RWPE1 (cell line): ENCODE measurements at regions not wholly inside any gene's neighbourhood (a gene's known extent, or its start where the extent isn't known, plus 50 kb on each side); places are given as distances from the start of the nearest gene placed in this dataset.

ENCODE experiments used
- CTCF ChIA-PET: fragments of 350-600 bp; sonication (Branson Sonifier 250); formaldehyde crosslinking; extraction: SDS; loops from one replicate; lab custom pipeline; 2021; lab: Yijun Ruan, JAX
- POLR2A ChIA-PET: fragments of 400-600 bp; formaldehyde crosslinking; extraction: SDS; loops from one replicate; lab custom pipeline; 2020; ENCODE audit warnings: antibody characterized with exemption; ENCODE audit not compliant: low non-redundant PET; lab: Yijun Ruan, JAX
- DNase-seq: peaks from one replicate; pipeline ENCODE4 v3.0.0; 2012; ENCODE audit warnings: low spot score
- H3K27ac ChIP-seq: fragments of 450-650 bp; 2 replicates; pipeline ENCODE4 v1.5.1; 2017
- CTCF ChIP-seq: fragments of 450-650 bp; conservative IDR thresholded peaks from 2 replicates; pipeline ENCODE4 v1.5.1; 2017; ENCODE audit warnings: low read depth, mild to moderate bottlenecking

DNA sequence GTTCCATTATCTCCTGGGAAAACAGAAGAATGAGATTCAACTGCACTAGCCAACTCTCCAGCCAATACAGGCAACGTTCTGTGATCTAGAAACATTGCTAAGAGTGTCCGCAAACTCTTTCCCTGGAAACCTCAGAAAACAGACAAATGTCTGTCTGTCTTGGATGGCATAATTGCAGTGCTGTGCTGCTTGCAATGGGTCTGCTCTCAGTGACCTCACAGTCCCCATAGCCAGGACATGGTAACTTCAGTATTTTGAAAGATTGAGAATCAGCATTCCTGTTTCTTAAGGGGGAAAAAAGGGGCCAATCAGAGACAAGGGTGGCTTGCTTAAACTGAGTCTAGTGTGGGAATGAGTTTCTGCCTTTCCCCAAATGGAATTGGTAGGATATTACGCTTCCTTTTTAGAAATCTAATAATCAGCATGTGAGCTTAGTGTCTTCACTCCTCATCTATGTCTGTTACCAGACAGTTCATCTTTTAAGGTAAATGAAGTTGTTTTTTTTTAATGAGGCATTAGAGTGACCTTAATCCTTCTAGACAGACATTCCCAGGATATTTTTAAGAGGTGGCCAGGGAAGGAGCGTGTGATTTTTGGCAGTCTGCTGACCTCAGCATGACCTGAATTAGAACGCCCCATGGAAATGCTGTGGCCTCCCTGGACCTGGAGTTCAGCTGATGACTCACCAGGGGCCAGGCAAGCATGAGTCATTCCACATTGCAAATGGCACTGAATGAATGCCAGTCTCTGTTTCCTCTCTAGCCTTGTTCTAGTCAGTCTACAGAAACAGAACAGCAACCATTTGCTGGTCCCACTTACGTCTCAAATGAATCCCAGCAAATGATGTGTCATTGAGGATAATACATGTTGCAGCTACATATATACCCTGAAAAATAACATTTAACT, 210.2 kb upstream of the ACTBL2 start:
- ChIA-PET CTCF (interaction anchor here (0.6 kb wide), 1 partner anchor 398 kb away, joined by 3 read pairs; no protein-coding TSS in a partner anchor), POLR2A (no interaction called here)
- peak overlapping the region; percentile 56 for H3K27ac ChIP-seq
- TF ChIP-seq CTCF, result no peak
- DNase-seq, result peak; percentile 98

GRCh38 chr5:57690724-57691123, 208.1 kb upstream of the ACTBL2 start:
- no peak for DNase-seq
- ChIA-PET POLR2A (no interaction called here), CTCF (no interaction called here)
- no peak overlapping the region for H3K27ac ChIP-seq
- TF ChIP-seq CTCF, result no peak

DNA sequence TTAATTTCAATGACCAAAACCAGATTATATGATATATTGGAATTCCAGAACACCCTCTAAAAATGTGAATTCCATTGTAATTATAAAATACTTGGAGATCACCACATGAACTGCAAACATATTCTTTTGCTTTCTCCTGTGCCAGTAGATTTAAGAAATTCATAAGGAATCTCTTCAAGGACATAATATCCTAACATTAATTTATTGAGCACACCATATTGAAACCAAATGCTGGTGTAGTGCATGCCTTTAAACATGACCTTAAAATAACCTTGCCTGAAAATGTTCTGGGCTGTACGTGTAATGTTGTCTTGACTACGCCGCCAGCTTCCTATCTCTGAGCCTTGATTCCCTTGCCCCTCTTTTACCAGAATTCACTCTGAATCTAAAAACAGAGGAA, 205.0 kb upstream of the ACTBL2 start:
- POLR2A ChIA-PET, result no interaction called here
- DNase-seq, result no peak
- TF ChIP-seq CTCF, result no peak
- H3K27ac ChIP-seq, result no peak overlapping the region
- CTCF ChIA-PET, result no interaction called here

DNA sequence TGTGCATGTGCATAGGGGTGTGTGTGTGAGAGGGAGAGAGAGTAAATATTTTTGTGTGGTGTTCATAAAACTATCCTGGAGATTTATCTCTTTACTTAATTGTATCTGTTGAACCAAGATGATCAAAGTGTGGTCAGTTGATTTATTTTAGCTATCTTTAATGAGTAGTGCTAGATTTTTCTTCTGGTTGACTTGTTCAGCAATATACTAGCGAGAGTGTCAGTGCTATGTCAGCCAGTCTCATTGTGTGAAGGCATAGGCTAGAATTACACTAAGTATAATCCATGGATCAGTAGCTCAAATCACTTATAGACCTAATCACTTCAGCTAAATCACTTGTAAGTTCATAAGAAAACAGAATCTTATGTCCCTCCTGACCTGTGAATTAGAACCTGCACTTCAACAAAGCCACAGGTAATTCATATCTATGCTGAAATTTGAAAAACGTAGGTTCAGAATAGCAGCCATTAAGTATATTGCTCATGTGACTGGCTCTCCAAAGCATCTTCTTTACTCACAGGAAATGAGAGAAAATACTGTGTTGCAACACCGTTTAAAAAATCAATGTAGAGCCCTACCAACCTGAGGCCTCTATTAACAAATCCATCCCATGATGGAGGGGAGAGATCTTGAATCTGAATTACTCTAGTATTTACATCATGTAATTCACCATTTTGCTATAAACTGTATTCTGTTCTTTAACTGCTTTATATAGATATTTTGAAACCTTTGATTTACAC, 203.1 kb upstream of the ACTBL2 start:
- no peak overlapping the region for H3K27ac ChIP-seq
- ChIA-PET CTCF (no interaction called here), POLR2A (no interaction called here)
- no peak for TF ChIP-seq CTCF
- no peak for DNase-seq

DNA sequence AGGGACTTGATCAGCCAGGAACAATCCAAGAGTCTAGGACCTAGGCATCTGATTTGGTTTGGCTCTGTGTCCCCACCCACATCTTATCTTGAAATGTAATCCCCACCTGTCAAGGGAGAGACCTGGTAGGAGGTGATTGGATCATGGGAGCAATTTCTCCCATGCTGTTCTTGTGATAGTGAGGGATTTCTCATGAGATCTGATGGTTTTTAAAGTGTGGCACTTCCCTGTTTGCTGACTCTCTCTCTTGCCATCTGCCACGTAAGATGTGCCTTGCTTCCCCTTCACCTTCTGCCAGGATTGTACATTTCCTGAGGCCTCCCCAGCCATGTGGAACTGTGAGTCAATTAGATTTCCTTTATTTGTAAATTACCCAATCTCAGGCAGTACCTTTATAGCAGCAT, 201.7 kb upstream of the ACTBL2 start:
- no peak for TF ChIP-seq CTCF
- CTCF ChIA-PET, result no interaction called here
- DNase-seq, result no peak

DNA sequence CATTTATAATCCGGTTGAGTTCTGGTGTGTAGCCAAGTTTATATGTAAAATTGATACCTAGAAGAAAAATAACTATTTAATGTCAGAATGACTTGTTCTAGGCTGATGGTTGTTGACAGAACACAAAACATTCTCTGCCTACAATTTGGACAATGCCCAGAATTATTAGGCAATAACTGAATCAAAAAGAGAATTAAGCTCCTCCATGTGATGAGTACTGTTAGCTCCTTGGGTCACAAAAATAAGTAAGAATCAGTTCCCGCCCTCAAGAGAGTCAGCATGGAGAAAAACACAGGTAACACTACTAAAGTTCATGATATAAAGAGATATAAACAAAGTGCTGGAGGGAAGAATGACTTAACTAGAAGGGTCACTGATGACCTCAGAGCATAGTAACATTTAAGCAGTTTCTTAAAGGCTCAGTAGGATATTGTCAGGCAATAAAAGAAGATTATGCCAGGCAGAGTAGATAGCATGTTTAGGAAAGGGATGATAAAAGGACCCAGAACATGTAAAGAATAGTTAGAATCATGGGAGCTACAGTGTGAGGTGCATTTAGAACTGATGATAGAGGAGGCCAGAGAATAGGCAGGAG, 200.5 kb upstream of the ACTBL2 start:
- POLR2A ChIA-PET, result no interaction called here
- no peak for DNase-seq
- CTCF ChIA-PET, result interaction anchor here (0.5 to 1.5 kb wide), 2 partner anchors 33 to 385 kb away, joined by 3 read pairs; no protein-coding TSS in a partner anchor
- TF ChIP-seq CTCF, result no peak
- no peak overlapping the region for H3K27ac ChIP-seq

More for the DNA sequence above, 201.7 kb upstream of the ACTBL2 start:
- no peak overlapping the region for H3K27ac ChIP-seq
- POLR2A ChIA-PET, result no interaction called here
